GM21423 (cell line): ENCODE measurements at regions not wholly inside any gene's neighbourhood (a gene's known extent, or its start where the extent isn't known, plus 50 kb on each side); places are given as distances from the start of the nearest gene placed in this dataset.

Experiments used
- ATAC-seq: cut with Tn5 transposase; IDR thresholded peaks from one replicate; pipeline ENCODE4 v1.9.1; 2021; ENCODE audit warnings: mild to moderate bottlenecking, moderate library complexity; ENCODE audit not compliant: unreplicated experiment

DNA sequence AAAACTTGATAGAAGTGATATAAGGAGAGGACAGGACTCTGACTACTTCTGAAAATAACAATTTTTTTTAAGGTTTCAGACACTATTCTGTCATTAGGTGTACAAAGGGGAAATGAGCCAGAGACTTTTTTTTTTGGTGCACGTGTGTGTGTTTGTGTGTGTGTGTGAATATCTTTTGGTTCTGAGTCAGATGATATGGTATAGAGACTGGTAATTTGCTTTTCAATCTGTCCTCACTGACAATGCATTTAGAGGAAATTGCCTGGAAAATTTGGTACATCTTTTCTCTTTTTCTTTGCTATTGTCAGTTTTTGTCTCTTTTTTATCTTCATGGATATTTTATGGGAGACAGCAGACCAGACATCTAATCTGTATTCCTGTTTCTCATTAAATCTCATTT is 59.3 kb downstream of the DDIT4L start:
- no peak for ATAC-seq

DNA sequence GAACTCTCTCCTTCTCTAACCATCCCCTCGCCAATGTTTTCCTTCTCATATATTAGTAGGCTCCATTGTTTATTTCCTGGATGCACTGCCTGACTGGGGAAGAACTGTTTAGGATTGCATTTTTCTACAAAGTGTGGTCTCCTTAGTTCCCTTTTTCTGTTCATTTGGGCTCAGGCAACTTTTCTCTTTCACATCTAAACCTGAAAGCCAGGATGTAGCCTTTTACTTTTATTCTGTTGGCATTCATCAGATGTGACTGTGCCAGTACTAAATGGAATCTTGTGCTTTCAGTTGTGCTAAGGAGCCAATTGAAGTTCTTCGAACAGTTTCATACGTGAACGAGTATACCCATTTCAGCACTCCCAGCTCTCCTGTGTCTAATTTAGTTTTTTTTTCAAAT is 59.8 kb downstream of the DDIT4L start:
- ATAC-seq, result no peak

GRCh38 chr4:100129774-100130173 is 60.5 kb downstream of the DDIT4L start:
- ATAC-seq, result no peak

DNA sequence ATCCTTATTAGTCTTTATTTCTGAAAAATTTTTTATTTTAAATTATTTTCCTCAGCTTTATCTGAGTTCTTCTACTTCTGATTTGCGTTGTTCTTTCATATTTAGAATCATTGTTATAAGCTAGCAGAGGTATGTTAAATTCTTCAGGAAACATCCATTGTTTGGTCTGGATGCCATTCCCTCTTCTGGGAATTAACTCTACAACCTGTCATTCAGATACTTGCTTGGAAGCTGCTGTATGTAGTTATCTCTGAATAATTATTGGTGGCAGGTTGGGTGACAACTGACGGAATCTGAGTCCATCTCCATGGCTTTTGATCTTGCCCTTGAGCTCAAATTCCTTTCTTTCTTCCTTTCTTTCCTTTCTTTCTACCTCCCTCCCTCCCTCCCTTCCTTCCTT is 61.9 kb downstream of the DDIT4L start:
- no peak for ATAC-seq

DNA sequence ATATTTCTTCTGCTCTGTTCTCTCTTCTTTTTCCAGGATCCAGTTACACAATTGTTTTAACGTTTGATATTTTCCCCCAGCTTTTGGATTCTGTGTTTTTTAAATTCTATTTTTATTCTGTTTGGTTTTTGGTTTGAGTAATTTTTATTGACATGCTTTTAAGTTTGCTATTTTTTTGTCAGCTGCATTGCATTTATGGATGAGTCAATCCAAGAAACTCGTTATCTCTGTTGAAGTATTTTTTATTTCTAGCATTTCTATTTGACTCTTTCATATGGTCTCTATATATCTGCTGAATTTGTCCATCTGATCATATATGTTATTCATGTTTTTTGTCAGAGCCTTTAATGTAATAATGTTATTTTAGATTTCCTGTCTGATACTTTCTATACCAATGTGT is 65.6 kb downstream of the DDIT4L start:
- no peak for ATAC-seq

DNA sequence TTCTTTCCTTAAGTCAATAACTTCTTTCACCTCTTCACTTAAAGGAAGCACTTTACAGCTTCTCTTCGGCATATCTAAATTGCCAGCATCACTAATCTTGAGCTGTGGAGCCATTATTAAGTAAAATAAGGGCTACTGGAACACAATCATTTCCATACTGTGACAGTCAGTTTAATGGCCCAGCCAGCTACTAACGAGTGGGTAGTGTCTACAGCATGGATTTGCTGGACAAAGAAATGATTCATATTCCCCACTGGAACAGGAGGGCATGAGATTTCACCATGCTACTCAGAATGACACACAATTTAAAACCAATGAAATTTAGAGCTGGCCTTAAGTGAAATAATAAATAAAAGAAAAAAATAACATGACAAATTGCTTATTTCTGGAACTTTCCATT is 72.1 kb downstream of the DDIT4L start:
- no peak for ATAC-seq

DNA sequence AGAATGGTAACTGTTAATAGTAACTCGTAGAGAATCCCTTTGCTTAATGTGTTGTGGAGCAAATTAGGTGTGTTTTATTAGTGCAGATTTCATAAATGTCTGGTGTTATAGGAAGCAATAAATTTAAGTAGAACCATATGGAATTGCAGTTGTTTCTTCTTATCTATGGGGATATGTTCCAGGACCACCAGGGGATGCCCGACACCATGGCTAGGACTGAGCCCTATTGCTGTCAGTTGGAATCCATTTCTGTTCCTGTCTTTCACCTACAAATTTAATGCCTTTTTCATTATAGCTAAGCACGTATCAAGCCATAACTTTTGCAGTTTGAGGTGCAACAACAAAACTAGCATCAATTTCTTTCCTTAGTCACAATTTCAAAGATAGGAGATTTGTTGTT is 72.5 kb downstream of the DDIT4L start:
- ATAC-seq, result no peak

- no peak for ATAC-seq
Measured at GRCh38 chr4:100114909-100115308, 75.4 kb downstream of the DDIT4L start.

DNA sequence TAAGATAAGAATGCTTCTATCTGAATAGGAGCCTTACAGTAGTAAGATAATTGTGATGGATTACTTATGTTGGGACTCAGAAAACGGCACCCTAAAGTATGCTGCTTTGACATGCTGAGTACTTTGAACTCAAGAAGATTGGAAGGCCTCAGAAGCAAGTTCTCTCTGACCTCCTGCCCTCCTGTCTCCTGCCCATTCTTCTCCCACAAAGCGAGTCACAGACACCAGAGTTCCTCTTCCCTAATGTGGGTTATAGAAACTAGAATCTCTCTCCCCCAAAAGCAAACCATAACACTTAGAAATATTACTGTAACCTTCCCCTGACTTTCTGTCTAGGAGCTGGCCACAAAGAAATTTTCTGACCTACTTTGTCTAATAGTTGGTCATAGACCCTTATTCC is 76.5 kb downstream of the DDIT4L start:
- ATAC-seq, result no peak

DNA sequence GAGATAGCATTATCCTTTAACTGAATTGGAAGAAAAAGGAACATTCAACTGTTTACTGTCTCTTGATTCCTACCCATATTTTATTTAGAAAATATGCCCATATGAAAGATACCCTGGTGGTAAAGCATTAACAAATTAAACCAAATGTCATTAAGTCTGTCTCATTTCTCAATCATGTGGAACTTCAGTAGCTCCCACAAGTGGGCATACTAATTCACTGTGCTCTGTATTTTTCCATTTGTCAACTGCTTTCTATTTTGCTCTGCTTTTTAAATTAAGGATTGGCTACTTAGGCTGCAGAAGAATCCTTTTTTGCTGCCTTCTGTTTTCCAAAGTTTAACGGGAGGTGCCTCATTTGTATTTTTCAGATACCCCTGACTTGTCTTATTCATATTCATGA is 77.2 kb downstream of the DDIT4L start:
- no peak for ATAC-seq

DNA sequence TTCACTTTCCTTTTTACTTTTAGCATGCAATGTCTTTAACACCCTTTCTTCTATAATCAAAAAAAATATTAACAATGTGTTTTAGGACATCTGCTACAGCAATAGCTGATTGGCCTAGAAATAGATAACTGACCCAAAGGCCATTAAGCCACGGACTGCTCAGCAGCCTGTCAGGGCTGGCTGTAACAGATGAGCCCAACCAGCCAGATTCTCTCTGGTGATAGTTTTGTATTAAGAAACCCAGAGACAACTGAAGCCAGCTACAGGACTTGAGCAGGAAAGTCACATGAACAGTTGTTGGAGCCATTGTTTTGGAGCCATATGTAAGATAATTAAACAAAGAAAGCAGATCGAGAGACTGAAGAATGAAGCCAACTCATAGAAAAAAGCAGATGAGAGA is 80.3 kb downstream of the DDIT4L start:
- ATAC-seq, result no peak

- no peak for ATAC-seq
Measured at GRCh38 chr4:100108869-100109268, 81.4 kb downstream of the DDIT4L start.

DNA sequence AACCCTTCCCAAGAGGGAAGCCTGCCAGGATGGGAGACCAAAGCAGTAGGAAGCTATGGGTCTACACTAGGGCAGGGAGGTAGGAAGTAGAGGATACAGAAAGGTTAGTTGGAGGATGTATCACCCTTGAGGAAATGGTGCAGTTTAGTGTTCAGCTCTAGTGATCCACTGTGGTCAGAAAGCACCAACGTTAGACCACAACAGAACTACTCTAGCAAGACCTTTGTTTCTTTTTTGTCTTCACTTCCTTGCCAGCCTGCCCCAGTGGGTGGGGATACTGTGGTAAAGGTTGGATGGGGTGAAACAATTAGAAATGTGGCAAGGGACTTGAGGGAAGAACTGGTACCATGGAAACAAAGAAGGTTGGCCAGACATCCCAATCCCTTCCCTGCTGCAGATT is 83.3 kb downstream of the DDIT4L start:
- peak; percentile 100 for ATAC-seq

DNA sequence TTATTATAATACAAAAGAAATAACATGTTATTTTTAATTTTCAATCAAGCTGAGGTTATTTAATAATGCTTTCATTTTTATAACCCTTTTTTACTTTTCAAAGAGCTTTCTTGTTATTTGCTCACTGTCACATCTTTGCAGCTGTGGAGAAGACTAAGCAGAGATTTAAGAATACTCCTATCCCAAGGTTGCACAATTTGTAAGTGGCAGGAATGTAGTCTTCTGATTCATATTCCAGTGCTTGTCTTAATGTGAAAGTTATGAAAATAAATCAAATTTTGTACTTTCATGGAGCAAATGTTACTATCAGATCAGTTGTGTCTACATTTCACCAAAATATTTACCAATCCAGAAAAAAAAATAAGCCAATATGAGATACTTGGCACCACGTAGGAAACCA is 86.6 kb downstream of the DDIT4L start:
- ATAC-seq, result no peak

DNA sequence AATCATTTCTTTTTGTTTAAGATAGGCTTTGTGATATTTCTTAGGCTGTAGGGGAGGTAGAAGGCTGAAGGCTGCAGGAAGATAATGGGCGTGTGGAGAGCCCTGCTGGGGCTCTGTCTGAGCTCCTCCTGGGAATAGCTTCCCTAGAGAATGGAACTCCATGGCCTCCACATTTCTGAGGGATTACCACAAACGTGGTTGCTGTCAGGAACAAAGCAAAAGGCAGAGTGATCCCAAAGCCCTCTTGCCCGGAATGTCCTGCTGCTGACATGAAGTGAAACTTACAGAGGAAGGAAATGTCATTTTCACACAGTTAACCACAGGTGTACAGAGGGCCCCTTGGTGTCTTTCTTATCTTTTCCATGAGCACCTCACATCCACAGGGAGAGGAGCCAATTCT is 89.3 kb downstream of the DDIT4L start:
- ATAC-seq, result peak; percentile 75

DNA sequence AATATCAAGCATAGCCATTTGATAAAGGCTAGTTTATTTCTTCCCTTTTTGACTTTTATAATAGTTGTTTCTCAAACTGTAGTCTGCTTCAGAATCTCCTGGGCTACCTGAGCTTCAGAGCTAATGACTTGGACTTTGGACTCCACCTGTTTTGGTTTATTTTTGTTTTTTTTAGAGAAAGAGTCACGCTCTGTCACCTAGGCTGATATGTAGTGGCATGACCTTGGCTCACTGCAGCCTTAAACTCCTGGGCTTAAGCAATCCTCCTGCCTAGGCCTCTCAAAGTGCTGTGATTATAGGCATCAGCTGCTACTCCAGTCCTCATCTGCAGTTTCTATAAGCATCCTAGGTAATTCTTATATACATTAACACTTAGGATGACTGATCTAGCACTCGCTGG is 90.5 kb downstream of the DDIT4L start:
- ATAC-seq, result no peak

DNA sequence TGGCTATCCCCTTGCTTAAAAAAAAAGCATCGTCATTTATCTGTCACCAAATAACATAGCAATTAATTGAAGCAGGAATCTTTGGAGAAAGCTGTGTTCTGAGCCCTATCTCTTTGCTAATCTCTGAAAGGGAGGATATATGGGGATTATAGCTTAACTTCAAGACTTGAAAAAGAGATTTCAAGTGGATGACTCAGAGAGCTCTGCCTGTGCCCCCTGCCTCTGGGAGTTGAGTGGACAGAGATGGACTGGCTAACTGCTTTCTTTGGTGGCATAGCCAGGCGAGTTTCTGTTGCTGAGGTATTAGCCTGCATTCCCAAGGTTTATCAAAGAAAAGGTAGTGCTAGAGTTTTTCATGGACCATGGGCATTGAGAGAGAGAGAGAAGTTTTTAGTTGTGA is 91.6 kb downstream of the DDIT4L start:
- ATAC-seq, result no peak

- ATAC-seq, result no peak
Measured at GRCh38 chr4:100098011-100098545, 92.2 kb downstream of the DDIT4L start.

DNA sequence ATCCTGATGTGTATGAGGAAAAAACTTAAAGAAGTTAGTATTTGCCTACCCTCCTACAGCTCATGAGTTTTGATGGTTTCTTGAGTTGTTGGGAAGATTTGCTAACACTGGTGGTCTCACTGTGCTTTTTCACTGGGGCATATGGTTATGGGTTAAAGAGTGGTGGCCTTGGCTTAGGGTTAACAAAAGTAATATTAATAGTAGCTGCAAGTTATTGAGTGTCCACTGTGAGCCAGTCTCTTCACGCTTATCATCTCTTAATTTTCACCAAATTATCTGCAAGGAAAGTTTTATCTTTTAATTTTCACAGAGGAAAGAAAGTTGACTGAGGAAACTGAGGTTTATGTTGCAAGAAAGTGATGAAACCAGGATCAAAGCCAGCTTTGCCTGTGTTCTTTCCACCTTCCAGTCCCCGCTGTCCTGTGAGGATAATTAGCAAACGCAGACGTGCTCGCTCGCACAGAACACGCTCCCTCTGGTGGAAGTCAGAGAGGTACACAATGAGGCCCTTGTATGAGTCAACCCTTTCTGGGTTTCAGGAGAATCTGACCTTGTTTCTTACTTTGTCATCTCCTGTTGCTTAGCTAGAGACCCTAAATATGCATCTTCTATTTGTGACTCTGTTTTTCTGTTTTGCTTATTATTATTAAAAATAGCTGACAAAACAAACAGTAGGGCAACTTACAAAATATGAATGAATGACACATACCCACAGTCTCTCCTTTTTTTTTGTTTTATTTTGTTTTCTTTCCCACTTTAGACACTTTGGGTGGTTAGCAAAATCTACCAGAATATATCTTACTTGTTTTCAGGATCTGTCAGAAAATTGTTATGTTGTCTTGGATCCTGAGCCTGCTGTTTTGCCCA is 94.3 kb downstream of the DDIT4L start:
- peak; percentile 94 for ATAC-seq

- ATAC-seq, result peak; percentile 84
Measured at GRCh38 chr4:100093091-100093866, 97.0 kb downstream of the DDIT4L start.

- ATAC-seq, result no peak
Measured at GRCh38 chr4:100087743-100088142, 102.5 kb downstream of the DDIT4L start.
